LHCN-M2 (cell line): ENCODE measurements at regions not wholly inside any gene's neighbourhood (a gene's known extent, or its start where the extent isn't known, plus 50 kb on each side); places are given as distances from the start of the nearest gene placed in this dataset.
"Not testable (repeated sequence)": the region's sequence is repeated elsewhere in the genome, so short reads cannot be mapped to it uniquely, and the experiment has no call there.

ENCODE experiments used
- DNase-seq: peaks from one replicate; pipeline ENCODE4 v3.0.0-alpha.2; 2012; ENCODE audit warnings: low read depth

GRCh38 chr2:8134985-8135682, 546.7 kb upstream of the ID2 start:
- DNase-seq = no peak

- no peak for DNase-seq
Measured at GRCh38 chr2:8137801-8138200, 544.1 kb upstream of the ID2 start.

- no peak for DNase-seq
Measured at GRCh38 chr2:8138525-8138922, 543.3 kb upstream of the ID2 start.

GRCh38 chr2:8138923-8139667, 542.8 kb upstream of the ID2 start:
- no peak for DNase-seq

- DNase-seq = no peak
Measured at GRCh38 chr2:8139668-8140200, 542.1 kb upstream of the ID2 start.

- DNase-seq = no peak
Measured at GRCh38 chr2:8141079-8141707, 540.7 kb upstream of the ID2 start.

- no peak for DNase-seq
Measured at GRCh38 chr2:8141780-8142179, 540.1 kb upstream of the ID2 start.

- no peak for DNase-seq
Measured at GRCh38 chr2:8142461-8142860, 539.4 kb upstream of the ID2 start.

GRCh38 chr2:8144131-8144631, 537.7 kb upstream of the ID2 start:
- DNase-seq = no peak

GRCh38 chr2:8144785-8145184, 537.1 kb upstream of the ID2 start:
- peak; percentile 68 for DNase-seq

GRCh38 chr2:8145375-8145774, 536.5 kb upstream of the ID2 start:
- not testable (repeated sequence) for DNase-seq

- DNase-seq = peak; percentile 44
Measured at GRCh38 chr2:8146132-8147005, 535.5 kb upstream of the ID2 start.

GRCh38 chr2:8148260-8149006, 533.4 kb upstream of the ID2 start:
- DNase-seq = peak; percentile 85

GRCh38 chr2:8149007-8149405, 532.9 kb upstream of the ID2 start:
- no peak for DNase-seq

- DNase-seq = no peak
Measured at GRCh38 chr2:8149985-8150539, 531.8 kb upstream of the ID2 start.

GRCh38 chr2:8151888-8152287, 530.0 kb upstream of the ID2 start:
- no peak for DNase-seq

- no peak for DNase-seq
Measured at GRCh38 chr2:8152392-8153257, 529.2 kb upstream of the ID2 start.

GRCh38 chr2:8153258-8153718, 528.6 kb upstream of the ID2 start:
- no peak for DNase-seq

- no peak for DNase-seq
Measured at GRCh38 chr2:8154270-8154669, 527.6 kb upstream of the ID2 start.
